Osteoblast (primary cell): ENCODE measurements at regions not wholly inside any gene's neighbourhood (a gene's known extent, or its start where the extent isn't known, plus 50 kb on each side); places are given as distances from the start of the nearest gene placed in this dataset.

Source experiments
- DNase-seq: peaks from one replicate; pipeline ENCODE4 v3.0.0; 2011; ENCODE audit warnings: low spot score, mixed read lengths; ENCODE audit not compliant: insufficient read length; ENCODE audit errors: missing footprints
- H2AFZ ChIP-seq: 2 replicates; pipeline ENCODE4 v1.6.0; 2011; ENCODE audit warnings: mild to moderate bottlenecking, low read length
- H3K27ac ChIP-seq: 2 replicates; pipeline ENCODE4 v1.5.1; 2011; ENCODE audit warnings: mild to moderate bottlenecking, low read depth, low read length, moderate library complexity
- H3K27me3 ChIP-seq: 2 replicates; pipeline ENCODE4 v1.6.0; 2012; ENCODE audit warnings: mild to moderate bottlenecking, control low read depth, inconsistent platforms, low read length, moderate library complexity; ENCODE audit not compliant: insufficient read depth
- H3K36me3 ChIP-seq: 2 replicates; pipeline ENCODE4 v1.5.1; 2011; ENCODE audit warnings: mild to moderate bottlenecking, low read length, control low read depth, moderate library complexity; ENCODE audit not compliant: insufficient read depth
- H3K4me1 ChIP-seq: 2 replicates; pipeline ENCODE4 v1.5.1; 2011; ENCODE audit warnings: mild to moderate bottlenecking, low read length, control low read depth, moderate library complexity; ENCODE audit not compliant: insufficient read depth
- H3K4me2 ChIP-seq: 2 replicates; pipeline ENCODE4 v1.6.0; 2011; ENCODE audit warnings: mild to moderate bottlenecking, low read length; ENCODE audit not compliant: insufficient read depth
- H3K4me3 ChIP-seq: fragments of 200-600 bp; sonication (generic); 3 replicates; pipeline ENCODE4 v1.5.1; 2012; ENCODE audit warnings: mild to moderate bottlenecking, low read length, inconsistent platforms; ENCODE audit not compliant: insufficient read depth
- H3K79me2 ChIP-seq: 2 replicates; pipeline ENCODE4 v1.6.0; 2012; ENCODE audit warnings: mild to moderate bottlenecking, low read length, control low read depth, inconsistent platforms; ENCODE audit not compliant: insufficient read depth
- H3K9me3 ChIP-seq: 2 replicates; pipeline ENCODE4 v1.5.1; 2011; ENCODE audit warnings: low read depth, low read length, control low read depth
- H4K20me1 ChIP-seq: 2 replicates; pipeline ENCODE4 v1.6.0; 2012; ENCODE audit warnings: mild to moderate bottlenecking, low read length, control low read depth; ENCODE audit not compliant: insufficient read depth
- CTCF ChIP-seq: IDR thresholded peaks from 2 replicates; pipeline ENCODE4 v1.5.1; 2011; ENCODE audit warnings: mild to moderate bottlenecking, low read depth, low read length, moderate library complexity; ENCODE audit errors: extremely low read depth

- Histone ChIP-seq H3K4me2 (no peak overlapping the region), H3K36me3 (no peaks in the 10 kb centered on the region), H3K4me1 (no peaks in the 10 kb centered on the region), H3K27me3 (no peaks in the 10 kb centered on the region), H3K4me3 (no peak overlapping the region), H3K27ac (no peak overlapping the region), H3K9me3 (no peaks in the 10 kb centered on the region), H2AFZ (no peak overlapping the region), H3K79me2 (no peaks in the 10 kb centered on the region), H4K20me1 (no peaks in the 10 kb centered on the region)
- no peak for TF ChIP-seq CTCF
- no peak for DNase-seq
Measured at GRCh38 chr20:12067686-12068085, 150.0 kb downstream of the BTBD3 start.

GRCh38 chr20:12068121-12068520, 150.4 kb downstream of the BTBD3 start:
- Histone ChIP-seq H3K4me2 (no peak overlapping the region), H3K79me2 (no peaks in the 10 kb centered on the region), H4K20me1 (no peaks in the 10 kb centered on the region), H2AFZ (no peak overlapping the region), H3K4me1 (no peaks in the 10 kb centered on the region), H3K36me3 (no peaks in the 10 kb centered on the region), H3K27ac (no peak overlapping the region), H3K27me3 (no peaks in the 10 kb centered on the region), H3K4me3 (no peak overlapping the region), H3K9me3 (no peaks in the 10 kb centered on the region)
- DNase-seq, result no peak
- TF ChIP-seq CTCF, result no peak

- Histone ChIP-seq H3K79me2 (no peaks in the 10 kb centered on the region), H3K36me3 (no peaks in the 10 kb centered on the region), H3K27ac (no peak overlapping the region), H3K4me2 (no peak overlapping the region), H3K4me3 (no peak overlapping the region), H2AFZ (no peak overlapping the region), H4K20me1 (no peaks in the 10 kb centered on the region), H3K27me3 (no peaks in the 10 kb centered on the region), H3K9me3 (no peaks in the 10 kb centered on the region), H3K4me1 (no peaks in the 10 kb centered on the region)
- no peak for TF ChIP-seq CTCF
- no peak for DNase-seq
Measured at GRCh38 chr20:12069181-12069580, 151.5 kb downstream of the BTBD3 start.

- H2AFZ ChIP-seq, result no peak overlapping the region
- H3K79me2 ChIP-seq, result no peaks in the 10 kb centered on the region
- no peak for TF ChIP-seq CTCF
- no peaks in the 10 kb centered on the region for H3K36me3 ChIP-seq
- H3K9me3 ChIP-seq, result no peaks in the 10 kb centered on the region
- no peak for DNase-seq
- no peaks in the 10 kb centered on the region for H3K27me3 ChIP-seq
- no peak overlapping the region for H3K27ac ChIP-seq
- no peak overlapping the region for H3K4me3 ChIP-seq
- no peaks in the 10 kb centered on the region for H3K4me1 ChIP-seq
- no peak overlapping the region for H3K4me2 ChIP-seq
- no peaks in the 10 kb centered on the region for H4K20me1 ChIP-seq
Measured at GRCh38 chr20:12072221-12072953, 154.7 kb downstream of the BTBD3 start.
